ENCODE measurements at regions not wholly inside any gene's neighbourhood (a gene's known extent, or its start where the extent isn't known, plus 50 kb on each side); places are given as distances from the start of the nearest gene placed in this dataset.

DNA sequence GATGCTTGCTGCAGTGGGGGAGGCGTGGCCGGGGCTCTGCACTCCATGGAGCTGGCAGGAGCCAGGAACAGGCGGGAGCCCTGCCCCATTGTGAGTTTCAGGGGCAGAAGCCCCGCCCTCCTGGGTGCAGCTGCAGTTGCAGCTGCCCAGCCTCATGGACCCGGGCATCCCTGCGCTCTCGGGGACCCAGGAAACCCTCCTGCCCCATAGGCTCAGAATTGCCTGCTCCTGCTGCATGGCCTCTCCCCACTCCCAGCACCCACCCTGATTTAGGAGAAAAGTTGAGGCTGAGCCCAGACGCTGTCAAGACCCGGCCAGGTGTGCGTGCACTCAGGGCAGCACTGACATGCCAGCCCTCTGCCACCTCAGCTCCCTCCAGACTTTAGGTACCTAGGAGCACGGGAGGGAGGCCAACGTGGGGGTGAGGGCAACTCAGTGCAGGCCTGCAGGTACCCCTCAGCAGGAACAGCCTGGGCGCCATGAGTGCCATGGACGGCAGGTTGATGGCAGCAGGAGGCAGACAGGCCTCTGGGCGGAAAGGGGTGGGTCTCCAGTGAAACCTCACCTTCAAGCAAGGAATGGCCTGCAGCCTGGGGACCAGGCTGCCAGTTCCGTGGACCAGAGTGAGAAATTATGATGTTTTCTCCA is 67.2 kb upstream of the MAGEB2 start:
- TF ChIP-seq, protein P1, sequence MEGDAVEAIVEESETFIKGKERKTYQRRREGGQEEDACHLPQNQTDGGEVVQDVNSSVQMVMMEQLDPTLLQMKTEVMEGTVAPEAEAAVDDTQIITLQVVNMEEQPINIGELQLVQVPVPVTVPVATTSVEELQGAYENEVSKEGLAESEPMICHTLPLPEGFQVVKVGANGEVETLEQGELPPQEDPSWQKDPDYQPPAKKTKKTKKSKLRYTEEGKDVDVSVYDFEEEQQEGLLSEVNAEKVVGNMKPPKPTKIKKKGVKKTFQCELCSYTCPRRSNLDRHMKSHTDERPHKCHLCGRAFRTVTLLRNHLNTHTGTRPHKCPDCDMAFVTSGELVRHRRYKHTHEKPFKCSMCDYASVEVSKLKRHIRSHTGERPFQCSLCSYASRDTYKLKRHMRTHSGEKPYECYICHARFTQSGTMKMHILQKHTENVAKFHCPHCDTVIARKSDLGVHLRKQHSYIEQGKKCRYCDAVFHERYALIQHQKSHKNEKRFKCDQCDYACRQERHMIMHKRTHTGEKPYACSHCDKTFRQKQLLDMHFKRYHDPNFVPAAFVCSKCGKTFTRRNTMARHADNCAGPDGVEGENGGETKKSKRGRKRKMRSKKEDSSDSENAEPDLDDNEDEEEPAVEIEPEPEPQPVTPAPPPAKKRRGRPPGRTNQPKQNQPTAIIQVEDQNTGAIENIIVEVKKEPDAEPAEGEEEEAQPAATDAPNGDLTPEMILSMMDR (IDR thresholded peaks at IDR 0.05; ENCODE audit: low read depth, low read length), result no peak
- TF ChIP-seq POLR2A (IDR thresholded peaks at IDR 0.05; ENCODE audit: extremely low read depth, insufficient read length) (no peak), MAX (IDR thresholded peaks at IDR 0.05; ENCODE audit: low read depth, low read length) (no peak)

Data from NB4 (cell line).